ENCODE measurements at regions not wholly inside any gene's neighbourhood (a gene's known extent, or its start where the extent isn't known, plus 50 kb on each side); places are given as distances from the start of the nearest gene placed in this dataset.
"Not testable (repeated sequence)": the region's sequence is repeated elsewhere in the genome, so short reads cannot be mapped to it uniquely, and the experiment has no call there.

DNA sequence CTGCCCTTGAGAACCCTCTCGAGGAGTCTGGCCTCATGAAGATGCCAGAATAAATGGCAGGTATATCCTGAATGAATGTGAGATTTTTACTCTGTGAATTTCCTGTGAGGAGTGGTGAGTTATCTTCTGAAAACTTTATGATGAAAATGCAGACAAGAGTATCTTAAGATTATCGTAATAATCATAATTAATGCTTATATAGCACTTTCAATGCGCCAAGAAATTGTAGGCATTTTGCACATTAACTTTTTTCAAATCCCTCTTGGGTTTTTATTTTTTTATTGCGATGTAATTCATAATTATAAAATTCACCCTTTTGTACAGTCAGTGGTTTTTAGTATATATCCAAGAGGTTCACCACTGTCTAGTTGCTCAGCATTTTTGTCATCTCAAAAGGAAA is 135.1 kb downstream of the FOXD4L6 start:
- H3K4me3 ChIP-seq; H3K4me1 ChIP-seq; H3K36me3 ChIP-seq; H3K27me3 ChIP-seq; H3K9me3 ChIP-seq; intact Hi-C loops (cut with DNase I; ENCODE audit: low total_unique reads); DNase-seq: not testable (repeated sequence)
- peak overlapping the region in 1 of 2 donors; percentile 95 for H3K27ac ChIP-seq

DNA sequence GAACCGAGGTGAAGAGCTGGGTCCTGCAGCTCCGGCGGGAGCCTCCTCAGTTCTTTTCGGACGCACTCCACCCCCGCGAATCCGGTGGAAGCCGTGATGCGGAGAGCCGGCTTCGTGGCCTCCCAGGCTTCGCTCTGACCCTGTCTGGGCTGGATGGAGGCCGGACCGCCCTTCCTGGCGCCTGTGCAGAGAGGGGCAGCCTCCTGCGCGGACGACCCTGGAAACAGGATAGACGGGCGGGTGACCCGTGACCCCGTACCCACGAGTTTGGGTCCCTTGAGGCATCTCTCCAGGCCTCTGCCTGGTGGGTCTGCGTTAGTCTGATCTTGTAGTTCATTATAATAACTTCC is 136.0 kb downstream of the FOXD4L6 start:
- DNase-seq = peak in 1 of 2 donors; percentile 58
- H3K9me3 ChIP-seq; intact Hi-C loops (cut with DNase I; ENCODE audit: low total_unique reads); H3K27me3 ChIP-seq; H3K4me1 ChIP-seq; H3K36me3 ChIP-seq: not testable (repeated sequence)
- Histone ChIP-seq H3K27ac (peak overlapping the region; percentile 87 to 95), H3K4me3 (peak overlapping the region; percentile 59 to 86)
- TF ChIP-seq POLR2A (IDR thresholded peaks at IDR 0.05) = peak in 1 of 2 donors; percentile 3

DNA sequence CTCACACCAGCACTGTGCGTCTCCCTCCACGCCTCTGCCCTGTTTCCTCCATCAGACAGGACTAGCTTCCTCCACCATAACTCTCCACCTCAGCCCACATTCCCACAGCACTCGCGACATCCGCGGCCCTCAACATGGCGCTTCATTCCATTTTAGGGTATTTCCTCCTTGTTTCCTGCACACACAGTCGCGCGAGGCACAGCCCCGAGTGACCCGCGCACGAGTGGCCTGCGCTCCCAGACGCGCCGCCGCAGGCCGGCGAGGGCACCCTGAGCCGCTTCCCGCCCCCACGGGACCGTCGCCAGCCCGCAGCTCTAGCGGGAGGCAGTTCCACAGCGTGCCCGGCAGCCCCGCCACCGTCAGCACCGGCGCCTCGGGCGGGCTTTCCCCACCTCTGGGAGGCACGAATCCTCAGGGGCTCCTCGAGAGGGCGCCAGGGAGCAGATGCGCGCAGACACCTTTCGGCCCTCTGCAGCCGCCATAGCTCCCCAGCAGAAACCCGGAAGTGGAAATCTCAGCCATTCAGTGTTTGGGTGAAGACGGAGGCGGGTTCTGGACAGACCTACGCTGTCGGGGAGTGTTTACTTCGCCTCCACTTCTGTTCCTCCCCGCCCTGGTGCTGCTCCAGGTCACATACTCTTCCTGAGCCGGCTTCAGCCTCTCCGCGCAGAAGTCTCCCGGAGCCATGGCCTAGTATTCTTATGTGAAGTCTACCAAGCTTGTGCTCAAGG is 136.6 kb downstream of the FOXD4L6 start:
- intact Hi-C loops (cut with DNase I; ENCODE audit: low total_unique reads) = not testable (repeated sequence)
- TF ChIP-seq POLR2A (IDR thresholded peaks at IDR 0.05) = peak; percentile 42 to 50
- TF ChIP-seq, protein P1, sequence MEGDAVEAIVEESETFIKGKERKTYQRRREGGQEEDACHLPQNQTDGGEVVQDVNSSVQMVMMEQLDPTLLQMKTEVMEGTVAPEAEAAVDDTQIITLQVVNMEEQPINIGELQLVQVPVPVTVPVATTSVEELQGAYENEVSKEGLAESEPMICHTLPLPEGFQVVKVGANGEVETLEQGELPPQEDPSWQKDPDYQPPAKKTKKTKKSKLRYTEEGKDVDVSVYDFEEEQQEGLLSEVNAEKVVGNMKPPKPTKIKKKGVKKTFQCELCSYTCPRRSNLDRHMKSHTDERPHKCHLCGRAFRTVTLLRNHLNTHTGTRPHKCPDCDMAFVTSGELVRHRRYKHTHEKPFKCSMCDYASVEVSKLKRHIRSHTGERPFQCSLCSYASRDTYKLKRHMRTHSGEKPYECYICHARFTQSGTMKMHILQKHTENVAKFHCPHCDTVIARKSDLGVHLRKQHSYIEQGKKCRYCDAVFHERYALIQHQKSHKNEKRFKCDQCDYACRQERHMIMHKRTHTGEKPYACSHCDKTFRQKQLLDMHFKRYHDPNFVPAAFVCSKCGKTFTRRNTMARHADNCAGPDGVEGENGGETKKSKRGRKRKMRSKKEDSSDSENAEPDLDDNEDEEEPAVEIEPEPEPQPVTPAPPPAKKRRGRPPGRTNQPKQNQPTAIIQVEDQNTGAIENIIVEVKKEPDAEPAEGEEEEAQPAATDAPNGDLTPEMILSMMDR (IDR thresholded peaks at IDR 0.05) = peak; percentile 76 to 95 (median 87)

DNA sequence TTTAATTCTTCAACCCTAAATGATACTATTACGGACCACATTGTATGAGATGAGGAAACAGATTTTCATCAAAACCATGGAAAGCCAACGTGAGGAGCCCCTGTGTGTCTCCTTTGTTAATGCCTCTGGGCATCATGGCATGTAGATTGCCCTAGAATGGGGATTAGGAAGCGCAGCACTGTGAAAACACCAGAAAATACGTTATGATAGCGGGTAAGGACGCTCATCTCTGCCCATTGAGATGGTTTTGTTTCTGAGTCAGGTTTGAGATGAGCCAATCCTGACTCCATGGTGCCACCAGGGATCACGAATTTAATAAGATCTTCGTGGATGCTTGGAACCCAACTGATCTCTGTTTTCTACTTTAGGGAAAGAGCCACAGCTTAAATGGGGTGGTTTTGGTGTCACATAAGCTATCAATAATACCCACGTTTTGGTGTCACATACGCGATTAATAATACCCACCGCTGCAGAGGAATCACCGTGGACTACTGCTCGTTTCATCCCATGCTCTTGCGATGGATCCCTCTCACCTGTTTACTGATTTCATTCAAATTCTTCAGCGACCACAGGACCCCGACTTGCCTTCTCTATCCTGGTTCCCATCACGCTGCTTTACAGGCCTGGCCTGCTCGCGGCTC is 137.3 kb downstream of the FOXD4L6 start:
- H3K4me1 ChIP-seq; H3K36me3 ChIP-seq; DNase-seq; H3K27me3 ChIP-seq; H3K9me3 ChIP-seq; intact Hi-C loops (cut with DNase I; ENCODE audit: low total_unique reads): not testable (repeated sequence)
- H3K4me3 ChIP-seq = peak overlapping the region; percentile 59 to 86
- H3K27ac ChIP-seq = peak overlapping the region; percentile 87 to 95

More for the DNA sequence above, 136.6 kb downstream of the FOXD4L6 start:
- not testable (repeated sequence) for H3K4me1 ChIP-seq, H3K9me3 ChIP-seq, H3K27me3 ChIP-seq, H3K36me3 ChIP-seq
- H3K4me3 ChIP-seq = peak overlapping the region; percentile 59 to 86
- DNase-seq = peak; percentile 96 to 97
- H3K27ac ChIP-seq = peak overlapping the region; percentile 87 to 95

DNA sequence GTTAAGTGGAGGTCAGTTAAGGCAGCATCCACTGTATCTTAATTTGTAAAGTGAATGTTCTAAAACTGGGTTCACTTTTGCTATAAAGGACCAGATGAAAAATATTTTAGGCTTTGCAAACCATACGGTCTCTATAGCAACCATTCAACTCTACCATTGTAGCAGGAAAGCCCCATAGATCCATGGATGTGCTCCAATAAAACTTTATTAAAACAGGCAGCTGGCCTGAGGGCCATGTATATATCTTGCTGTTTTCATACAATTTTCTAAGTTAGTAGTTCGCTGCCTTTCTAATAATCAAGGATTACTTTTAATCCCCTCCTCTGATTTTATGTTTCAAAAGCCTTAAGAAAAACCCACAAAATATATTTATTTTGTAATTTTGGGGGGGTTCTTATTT is 142.1 kb downstream of the FOXD4L6 start:
- H3K36me3 ChIP-seq; intact Hi-C loops (cut with DNase I; ENCODE audit: low total_unique reads); H3K9me3 ChIP-seq; H3K4me3 ChIP-seq; H3K4me1 ChIP-seq; H3K27me3 ChIP-seq; DNase-seq; H3K27ac ChIP-seq: not testable (repeated sequence)

DNA sequence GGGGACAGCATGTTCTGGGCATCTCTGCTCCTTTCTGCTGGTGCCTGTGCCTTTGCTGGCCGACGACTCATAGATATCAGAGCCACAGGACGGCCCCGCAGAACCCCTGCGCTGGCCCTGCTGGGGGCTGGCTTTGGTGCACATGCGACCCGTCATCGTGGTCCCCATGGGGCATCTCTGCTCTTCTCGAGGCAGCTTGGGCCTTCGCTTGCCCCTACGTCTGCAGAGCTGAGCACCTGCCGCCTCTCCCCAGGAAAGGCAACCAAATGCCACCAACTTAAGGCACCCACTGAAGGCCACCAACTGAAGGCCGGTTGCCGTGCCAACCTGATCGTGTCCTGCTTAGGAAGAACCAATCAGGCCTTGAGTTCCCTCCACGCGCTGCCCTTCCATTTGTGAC is 153.1 kb downstream of the FOXD4L6 start:
- H3K4me3 ChIP-seq; H3K27me3 ChIP-seq; intact Hi-C loops (cut with DNase I; ENCODE audit: low total_unique reads); H3K4me1 ChIP-seq; H3K9me3 ChIP-seq; DNase-seq; H3K27ac ChIP-seq; H3K36me3 ChIP-seq: not testable (repeated sequence)

DNA sequence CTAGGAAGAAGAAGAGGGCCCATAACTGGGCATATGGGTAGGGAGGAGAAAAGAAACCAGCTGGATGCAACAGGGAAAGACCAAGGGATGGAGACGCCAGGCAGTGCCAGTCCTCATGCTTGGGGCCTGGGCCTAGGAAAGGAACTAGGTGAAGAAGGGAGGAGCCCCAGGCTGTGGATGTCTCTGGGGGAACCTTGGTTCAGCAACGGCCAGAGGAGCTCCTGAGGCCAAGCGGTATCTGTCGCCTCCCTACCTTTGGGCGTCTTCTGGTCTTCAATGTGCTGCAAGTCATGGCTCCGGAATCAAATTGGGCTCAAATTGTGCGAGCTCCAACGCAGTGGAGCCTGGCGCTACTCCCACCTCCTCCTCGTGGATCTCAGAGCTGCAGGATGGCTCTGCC is 153.6 kb downstream of the FOXD4L6 start:
- H3K27ac ChIP-seq; intact Hi-C loops (cut with DNase I; ENCODE audit: low total_unique reads); DNase-seq: not testable (repeated sequence)

DNA sequence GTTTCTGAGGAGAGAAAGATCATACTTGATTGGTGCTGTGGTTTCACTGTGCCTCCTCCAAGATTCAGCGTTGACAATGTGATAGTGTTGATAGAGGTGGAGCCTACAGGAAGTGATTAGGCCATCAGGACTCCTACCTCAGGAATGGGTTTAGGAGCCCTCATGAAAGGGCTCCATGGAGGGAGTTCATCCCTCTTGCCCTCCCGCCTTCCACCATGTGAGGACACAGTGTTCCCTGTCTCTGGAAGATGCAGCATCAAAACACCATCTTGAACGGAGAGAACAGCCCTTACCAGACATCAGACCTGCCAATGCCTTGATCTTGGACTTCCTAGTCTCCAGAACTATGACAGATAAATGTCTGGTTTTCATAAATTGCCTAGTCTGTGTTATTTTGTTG is 156.7 kb downstream of the FOXD4L6 start:
- H3K4me1 ChIP-seq; H3K4me3 ChIP-seq; H3K27me3 ChIP-seq; H3K27ac ChIP-seq; H3K36me3 ChIP-seq; H3K9me3 ChIP-seq; DNase-seq; intact Hi-C loops (cut with DNase I; ENCODE audit: low total_unique reads): not testable (repeated sequence)

More for the DNA sequence above, 153.6 kb downstream of the FOXD4L6 start:
- not testable (repeated sequence) for H3K9me3 ChIP-seq, H3K4me1 ChIP-seq, H3K4me3 ChIP-seq, H3K36me3 ChIP-seq, H3K27me3 ChIP-seq

DNA sequence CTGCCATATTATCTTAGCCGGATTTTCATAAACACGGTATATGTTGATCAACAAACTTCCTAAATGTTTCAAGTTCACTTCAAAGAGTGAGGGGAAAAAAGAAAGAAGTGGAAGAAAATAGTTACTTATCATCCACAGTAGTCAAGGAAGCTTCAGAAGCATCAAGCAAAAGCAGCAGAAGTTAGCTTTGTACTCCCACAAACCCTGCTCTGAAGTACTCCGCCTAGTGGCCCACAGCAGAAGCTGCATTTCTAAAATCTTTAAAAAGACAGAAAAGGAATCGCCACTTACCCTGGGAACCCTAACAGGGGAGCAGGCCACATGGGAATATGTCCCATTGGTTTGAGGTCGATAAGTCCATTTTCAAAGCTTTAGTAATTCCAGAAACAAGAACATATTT is 158.1 kb downstream of the FOXD4L6 start:
- H3K4me3 ChIP-seq; H3K4me1 ChIP-seq; H3K27me3 ChIP-seq; DNase-seq; H3K36me3 ChIP-seq; intact Hi-C loops (cut with DNase I; ENCODE audit: low total_unique reads); H3K9me3 ChIP-seq; H3K27ac ChIP-seq: not testable (repeated sequence)

DNA sequence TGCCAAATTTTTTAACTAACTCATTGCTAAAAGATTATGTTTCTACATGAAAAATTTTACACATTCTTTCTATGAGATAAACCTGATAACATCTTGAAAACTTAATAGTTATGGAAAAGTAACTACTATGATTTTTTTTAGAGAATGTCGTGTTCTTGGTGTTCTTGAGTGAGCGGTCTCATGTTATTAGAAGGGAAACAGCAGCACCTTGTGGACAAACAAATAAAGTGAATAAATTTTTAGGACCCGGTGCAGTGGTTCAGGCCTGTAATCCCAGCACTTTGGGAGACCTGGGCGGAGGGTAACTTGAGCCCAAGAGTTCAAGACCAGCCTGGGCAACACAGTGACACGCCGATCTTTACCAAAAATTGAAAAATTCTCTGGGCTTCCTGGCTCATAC is 166.0 kb downstream of the FOXD4L6 start:
- intact Hi-C loops (cut with DNase I; ENCODE audit: low total_unique reads) = not testable (repeated sequence)

DNA sequence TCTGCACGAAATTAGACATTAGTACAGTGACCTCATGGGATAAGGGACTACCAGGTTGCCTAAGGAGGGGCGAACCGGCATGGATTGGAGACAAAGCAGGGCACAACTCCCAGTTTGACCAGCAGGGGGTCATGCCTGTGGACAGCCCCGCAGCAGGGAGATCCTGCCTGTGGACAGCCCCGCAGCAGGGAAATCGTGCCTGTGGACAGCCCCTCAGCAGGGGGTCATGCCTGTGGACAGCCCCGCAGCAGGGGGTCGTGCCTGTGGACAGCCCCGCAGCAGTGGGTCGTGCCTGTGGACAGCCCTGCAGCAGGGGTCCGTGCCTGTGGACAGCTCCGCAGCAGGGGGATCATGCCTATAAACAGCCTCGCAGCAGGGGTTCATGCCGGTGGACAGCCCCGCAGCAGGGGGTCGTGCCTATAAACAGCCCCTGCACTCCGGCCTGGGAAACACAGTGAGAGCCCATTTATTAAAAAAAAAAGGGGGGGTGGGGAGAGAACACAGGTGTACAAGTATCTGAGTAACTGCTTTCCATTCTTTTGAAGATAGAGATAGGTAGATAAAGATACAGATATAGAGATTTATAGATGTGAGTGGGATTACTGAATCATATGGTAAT is 176.5 kb downstream of the FOXD4L6 start:
- H3K27ac ChIP-seq; H3K27me3 ChIP-seq; H3K4me3 ChIP-seq; DNase-seq; H3K9me3 ChIP-seq; H3K4me1 ChIP-seq; intact Hi-C loops (cut with DNase I; ENCODE audit: low total_unique reads); H3K36me3 ChIP-seq: not testable (repeated sequence)

More for the DNA sequence above, 166.0 kb downstream of the FOXD4L6 start:
- not testable (repeated sequence) for DNase-seq, H3K9me3 ChIP-seq, H3K36me3 ChIP-seq, H3K4me1 ChIP-seq, H3K4me3 ChIP-seq, H3K27ac ChIP-seq, H3K27me3 ChIP-seq

DNA sequence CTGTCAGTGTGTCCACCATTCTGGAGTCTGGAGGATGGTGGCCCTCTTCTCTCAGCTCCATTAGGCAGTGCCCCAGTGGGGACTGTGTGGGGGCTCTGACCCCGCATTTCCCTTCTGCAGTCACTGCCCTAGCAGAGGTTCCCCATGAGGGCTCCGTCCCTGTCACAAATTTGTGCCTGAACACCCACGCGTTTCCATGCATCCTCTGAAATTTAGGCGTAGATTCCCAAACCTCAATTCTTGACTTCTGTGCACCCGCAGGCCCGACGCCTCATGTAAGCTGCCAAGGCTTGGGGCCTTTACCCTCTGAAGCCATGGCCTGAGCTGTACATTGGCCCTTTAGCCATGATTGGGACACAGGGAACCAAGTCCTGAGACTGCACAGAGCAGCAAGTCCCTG is 182.3 kb downstream of the FOXD4L6 start:
- H3K27ac ChIP-seq; H3K9me3 ChIP-seq; H3K27me3 ChIP-seq; H3K4me1 ChIP-seq; H3K36me3 ChIP-seq; intact Hi-C loops (cut with DNase I; ENCODE audit: low total_unique reads); DNase-seq; H3K4me3 ChIP-seq: not testable (repeated sequence)
